ENCODE measurements at regions not wholly inside any gene's neighbourhood (a gene's known extent, or its start where the extent isn't known, plus 50 kb on each side); places are given as distances from the start of the nearest gene placed in this dataset.

- ATAC-seq (no peak), DNase-seq (ENCODE audit: low spot score) (no peak)
- H3K9me2 ChIP-seq (ENCODE audit: insufficient read depth) = no peaks in the 10 kb centered on the region
- TF ChIP-seq NANOG (IDR thresholded peaks at IDR 0.05; ENCODE audit: borderline replicate concordance) = no peak
- no peak for TF ChIP-seq CTCF (conservative IDR thresholded peaks at IDR 0.05; ENCODE audit: low read depth in 2 of 2)
- no peak for TF ChIP-seq ZNF114 (CRISPR knock-in tag; IDR thresholded peaks at IDR 0.05)
- TF ChIP-seq REST (IDR thresholded peaks at IDR 0.05; ENCODE audit: unreplicated experiment) = no peak
- no peak for TF ChIP-seq JUNB (IDR thresholded peaks at IDR 0.05; ENCODE audit: unreplicated experiment)
- TF ChIP-seq STAT1 (IDR thresholded peaks at IDR 0.05; ENCODE audit: unreplicated experiment) = no peak
- no peak for TF ChIP-seq CREB1 (CRISPR knock-in tag; IDR thresholded peaks at IDR 0.05; ENCODE audit: low read depth)
- no peak for TF ChIP-seq EZH2 (IDR thresholded peaks at IDR 0.05; ENCODE audit: low read depth, unreplicated experiment)
- TF ChIP-seq EZH2phosphoT487 (IDR thresholded peaks at IDR 0.05; ENCODE audit: unreplicated experiment) = no peak
- TF ChIP-seq ZNF331 (CRISPR knock-in tag; IDR thresholded peaks at IDR 0.05; ENCODE audit: low read depth) = no peak
- no peak for TF ChIP-seq ZNF462 (CRISPR knock-in tag; IDR thresholded peaks at IDR 0.05)
- TF ChIP-seq POLR2AphosphoS5 (IDR thresholded peaks at IDR 0.05; ENCODE audit: low read depth) = no peak
- no peak for TF ChIP-seq ETS1 (IDR thresholded peaks at IDR 0.05)
- Mint-ChIP-seq H3K9me3 (no peaks in the 10 kb centered on the region), H3K27ac (no peak overlapping the region), H3K27me3 (ENCODE audit: insufficient read depth, low read depth, poor library complexity) (no peaks in the 10 kb centered on the region), H3K4me1 (peaks cover 3% of the 10 kb centered on the region; the same call in 2 of the 3 replicates), H3K36me3 (ENCODE audit: low read depth) (no peaks in the 10 kb centered on the region), H3K4me3 (no peak overlapping the region)
- H3K4me1 ChIP-seq (ENCODE audit: insufficient read depth) = no peaks in the 10 kb centered on the region
- no peaks in the 10 kb centered on the region for H3F3A ChIP-seq (replicated peaks; ENCODE audit: low read depth)
- H3K36me3 ChIP-seq (ENCODE audit: insufficient read depth) = no peaks in the 10 kb centered on the region
- no peak overlapping the region for H3K27ac ChIP-seq (ENCODE audit: low read depth)
- H3K27me3 ChIP-seq (ENCODE audit: insufficient read depth) = no peaks in the 10 kb centered on the region
- H3K4me2 ChIP-seq = no peak overlapping the region
- H3K79me2 ChIP-seq (replicated peaks; ENCODE audit: insufficient read depth) = no peaks in the 10 kb centered on the region
- no peak overlapping the region for H2AFZ ChIP-seq
- H4K20me1 ChIP-seq (replicated peaks; ENCODE audit: insufficient read depth) = no peaks in the 10 kb centered on the region
- H3K4me3 ChIP-seq = no peak overlapping the region
These were observed 186.6 kb upstream of the MAOA start for GRCh38 chrX:43469391-43470054.

Data from GM23338 (cell line).